NCI-H2227 (cell line): ENCODE measurements at regions not wholly inside any gene's neighbourhood (a gene's known extent, or its start where the extent isn't known, plus 50 kb on each side); places are given as distances from the start of the nearest gene placed in this dataset.

Source experiments
- DNase-seq: peaks from one replicate; lab custom pipeline; 2025; ENCODE audit not compliant: unreplicated experiment; lab: John Stamatoyannopoulos, UW

GRCh38 chr20:62527781-62528180 lies 52.0 kb upstream of the GATA5 start:
- no peak for DNase-seq

- no peak for DNase-seq
These were observed 53.4 kb upstream of the GATA5 start for GRCh38 chr20:62528983-62529891.

GRCh38 chr20:62529896-62530642 lies 54.3 kb upstream of the GATA5 start:
- no peak for DNase-seq

GRCh38 chr20:62530643-62531032 lies 54.8 kb upstream of the GATA5 start:
- DNase-seq: no peak

GRCh38 chr20:62531046-62531838 lies 55.4 kb upstream of the GATA5 start:
- no peak for DNase-seq

GRCh38 chr20:62532921-62533320 lies 57.1 kb upstream of the GATA5 start:
- DNase-seq: no peak

GRCh38 chr20:62533591-62534495 lies 58.0 kb upstream of the GATA5 start:
- DNase-seq: no peak

GRCh38 chr20:62534526-62535221 lies 58.9 kb upstream of the GATA5 start:
- DNase-seq: no peak

GRCh38 chr20:62535282-62535811 lies 59.6 kb upstream of the GATA5 start:
- DNase-seq: no peak

- no peak for DNase-seq
These were observed 60.2 kb upstream of the GATA5 start for GRCh38 chr20:62535964-62536363.

- DNase-seq: no peak
These were observed 61.1 kb upstream of the GATA5 start for GRCh38 chr20:62536871-62537401.

- no peak for DNase-seq
These were observed 62.0 kb upstream of the GATA5 start for GRCh38 chr20:62537649-62538292.

- no peak for DNase-seq
These were observed 63.6 kb upstream of the GATA5 start for GRCh38 chr20:62539198-62540045.

GRCh38 chr20:62540504-62540903 lies 64.7 kb upstream of the GATA5 start:
- no peak for DNase-seq

- DNase-seq: no peak
These were observed 67.1 kb upstream of the GATA5 start for GRCh38 chr20:62542862-62543261.

GRCh38 chr20:62543470-62544302 lies 67.9 kb upstream of the GATA5 start:
- no peak for DNase-seq

- no peak for DNase-seq
These were observed 68.8 kb upstream of the GATA5 start for GRCh38 chr20:62544505-62545055.
